NCI-H146 (cell line): ENCODE measurements at regions not wholly inside any gene's neighbourhood (a gene's known extent, or its start where the extent isn't known, plus 50 kb on each side); places are given as distances from the start of the nearest gene placed in this dataset.
"Not testable (repeated sequence)": the region's sequence is repeated elsewhere in the genome, so short reads cannot be mapped to it uniquely, and the experiment has no call there.

ENCODE experiments used
- DNase-seq: peaks from one replicate; lab custom pipeline; 2025; lab: John Stamatoyannopoulos, UW

DNA sequence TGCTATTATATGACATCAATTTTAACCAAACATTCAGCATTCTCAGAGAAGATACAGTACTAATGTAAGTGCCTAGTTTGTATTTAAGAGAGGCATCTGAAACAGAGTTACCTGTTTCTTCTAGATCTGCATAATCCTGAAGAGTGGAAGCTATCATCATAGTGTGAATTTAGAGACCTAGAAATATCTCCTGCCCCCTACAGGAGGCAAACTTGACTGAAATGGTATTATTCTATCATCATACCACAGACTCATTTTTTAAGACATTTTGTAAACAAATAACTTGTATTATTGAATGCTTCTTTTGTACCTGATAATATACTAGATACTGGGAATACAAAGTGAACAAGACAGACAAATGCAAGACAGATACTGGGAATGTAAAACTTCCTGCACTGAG, 216.8 kb upstream of the RPS23 start:
- no peak for DNase-seq

DNA sequence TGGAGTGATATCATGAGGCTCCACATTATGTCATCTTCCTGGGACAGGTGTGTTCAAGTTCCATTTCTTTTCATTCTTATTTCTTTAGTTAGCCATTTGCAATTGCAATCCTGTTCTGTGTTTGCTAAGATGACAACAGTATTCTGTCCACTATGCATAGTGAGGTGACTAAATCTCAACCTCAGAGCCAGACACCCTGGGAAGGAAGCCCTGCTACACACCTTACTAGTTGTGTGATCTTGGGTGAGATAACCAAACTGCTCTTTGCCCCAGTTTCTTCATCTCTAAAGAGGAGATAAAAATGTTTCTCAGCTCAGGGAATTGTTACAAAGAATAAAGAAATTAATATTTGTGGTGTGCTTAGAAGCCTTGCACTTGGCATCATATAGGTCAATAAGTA, 215.1 kb upstream of the RPS23 start:
- DNase-seq = no peak

DNA sequence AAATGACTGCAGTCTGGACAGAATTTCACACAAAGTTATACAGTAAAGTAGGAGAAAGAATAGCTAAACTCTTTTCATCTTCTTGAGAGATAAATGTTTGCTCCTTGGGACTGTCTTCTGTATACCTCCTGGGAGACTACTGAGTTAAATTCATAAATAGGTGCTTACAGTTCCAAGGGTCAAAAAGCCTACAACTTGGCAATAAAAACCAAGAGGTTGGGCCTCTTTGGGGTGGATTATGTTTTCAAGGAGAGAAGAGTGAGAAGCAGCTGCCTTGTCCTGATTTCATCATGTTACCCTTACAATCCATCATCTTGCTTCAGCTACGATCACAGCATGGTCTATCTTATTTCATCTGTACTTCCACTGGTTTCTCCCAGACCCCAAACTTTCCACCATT, 213.2 kb upstream of the RPS23 start:
- no peak for DNase-seq

- no peak for DNase-seq
Observed at GRCh38 chr5:82489683-82490082, 211.5 kb upstream of the RPS23 start.

DNA sequence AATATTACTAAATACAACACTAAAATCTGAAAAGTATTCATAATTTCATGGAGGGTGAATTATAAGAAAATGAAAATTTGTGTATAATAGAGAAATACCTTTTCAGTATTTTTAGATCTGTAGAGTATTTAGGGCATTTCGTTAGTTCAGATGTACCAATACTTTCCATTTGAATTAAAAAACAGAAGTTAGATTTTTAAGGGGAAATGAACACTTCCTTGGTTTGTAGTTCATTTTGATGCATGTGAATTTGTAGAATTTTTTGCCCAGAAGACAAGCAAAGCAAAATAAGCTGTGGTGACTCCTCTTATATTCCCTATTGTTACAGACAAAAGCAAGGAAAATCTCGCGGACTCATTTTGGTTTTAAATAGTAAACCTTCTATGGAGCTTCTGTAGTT, 209.0 kb upstream of the RPS23 start:
- DNase-seq = no peak

DNA sequence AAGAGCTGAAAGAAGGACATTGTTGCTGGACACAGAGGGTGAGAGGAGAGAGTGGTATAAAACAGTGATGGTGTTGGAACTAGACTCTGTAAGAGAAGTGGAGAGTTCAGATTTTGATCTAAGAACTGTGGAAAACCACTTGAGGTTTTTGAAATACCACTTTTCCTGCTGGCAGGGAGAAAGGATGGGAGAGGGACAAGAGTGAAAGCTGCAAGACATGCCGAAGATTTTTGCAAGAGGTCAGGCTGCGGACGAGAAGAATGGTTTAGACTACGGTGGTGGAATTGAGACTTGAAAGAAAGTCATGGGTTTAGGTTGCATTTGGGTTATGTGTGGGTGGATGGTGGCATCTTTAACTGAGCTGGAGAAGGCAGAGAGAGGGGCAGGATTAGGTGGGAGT, 202.2 kb upstream of the RPS23 start:
- no peak for DNase-seq

DNA sequence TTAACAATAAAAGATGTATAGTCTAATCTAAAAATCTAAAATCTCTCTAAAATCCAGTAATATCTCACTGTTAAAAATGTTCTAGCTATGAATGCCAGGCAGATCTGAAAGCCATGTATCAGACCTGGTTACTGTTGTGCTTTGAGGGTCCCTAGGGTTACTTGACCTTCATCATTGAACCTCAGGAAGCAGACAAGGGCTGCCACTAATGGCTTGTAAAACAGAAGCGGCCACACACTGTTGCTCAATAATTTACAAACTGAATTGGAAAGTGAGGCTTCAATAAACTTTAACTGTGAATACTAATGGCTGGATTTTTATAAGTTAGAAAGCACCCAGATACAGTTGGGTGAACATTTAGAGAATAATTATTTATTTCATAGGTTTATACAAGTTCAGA, 198.0 kb upstream of the RPS23 start:
- DNase-seq = no peak

GRCh38 chr5:82473262-82473661, 195.1 kb upstream of the RPS23 start:
- no peak for DNase-seq

- no peak for DNase-seq
Observed at GRCh38 chr5:82470185-82470994, 192.2 kb upstream of the RPS23 start.

DNA sequence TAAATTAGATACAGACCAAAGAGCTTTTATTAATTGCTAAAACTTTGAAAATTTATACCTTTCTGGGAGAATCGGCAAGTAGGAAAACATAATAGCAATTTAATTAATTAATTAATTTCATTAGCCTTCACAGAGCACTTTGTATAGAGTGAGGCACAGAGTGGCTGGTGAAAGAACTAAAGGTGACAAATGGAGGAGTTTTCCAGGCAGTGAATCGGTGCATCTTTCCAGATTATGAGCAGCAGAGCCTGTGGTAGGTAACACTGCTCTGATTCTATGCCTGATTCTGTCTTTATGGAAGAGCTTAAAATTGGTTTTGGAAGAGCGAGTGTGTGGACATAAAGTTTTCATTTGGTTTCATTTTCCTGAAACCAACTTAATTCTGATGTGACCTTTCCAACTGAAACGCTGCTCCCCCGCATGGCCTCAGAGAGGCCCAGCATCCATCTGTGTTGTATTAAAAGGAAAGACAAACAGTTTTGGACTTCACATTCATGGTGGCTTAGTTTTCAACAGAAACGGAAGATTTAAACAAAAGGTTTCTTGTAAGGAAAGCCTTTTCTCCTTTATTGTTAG, 188.9 kb upstream of the RPS23 start:
- DNase-seq = no peak

DNA sequence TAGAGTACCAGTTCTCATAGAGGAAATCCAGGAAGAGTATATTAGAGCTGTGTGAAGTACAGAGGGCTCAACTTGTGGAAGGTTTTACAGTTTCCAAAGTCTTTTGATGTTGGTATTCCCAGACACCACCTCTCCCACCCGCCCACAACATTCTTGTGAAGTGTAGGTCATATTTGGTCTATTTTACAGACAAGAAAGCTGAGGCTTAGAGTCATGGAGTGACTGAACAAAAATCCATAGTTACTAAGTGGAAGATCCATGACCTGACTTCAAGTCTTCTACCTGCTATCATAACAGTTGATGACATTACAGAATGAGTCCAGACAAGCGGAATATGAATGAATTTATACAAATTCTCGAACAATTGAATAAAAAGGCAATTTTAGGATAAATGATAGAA, 187.1 kb upstream of the RPS23 start:
- DNase-seq = no peak

GRCh38 chr5:82459626-82460025, 181.5 kb upstream of the RPS23 start:
- DNase-seq = no peak

GRCh38 chr5:82455317-82455716, 177.2 kb upstream of the RPS23 start:
- DNase-seq = not testable (repeated sequence)

DNA sequence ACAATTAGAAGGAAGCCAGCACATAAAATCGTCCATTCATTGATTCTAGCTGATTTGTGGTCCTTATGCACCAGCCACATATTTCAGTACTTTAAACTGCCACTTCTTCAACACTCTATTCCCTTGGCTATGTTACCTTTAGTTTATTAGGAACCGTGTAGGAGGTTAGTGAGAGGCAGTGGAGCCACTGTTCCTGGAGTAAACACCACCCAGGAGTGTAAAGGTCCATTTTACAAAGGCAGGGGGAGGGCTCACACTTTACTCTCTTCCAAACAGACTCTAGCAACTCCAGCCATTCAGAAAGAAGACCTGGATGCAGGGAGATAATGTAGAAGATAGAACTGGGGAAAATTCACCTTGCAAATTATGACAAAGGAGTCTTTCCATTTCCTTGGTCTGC, 170.2 kb upstream of the RPS23 start:
- DNase-seq = no peak

DNA sequence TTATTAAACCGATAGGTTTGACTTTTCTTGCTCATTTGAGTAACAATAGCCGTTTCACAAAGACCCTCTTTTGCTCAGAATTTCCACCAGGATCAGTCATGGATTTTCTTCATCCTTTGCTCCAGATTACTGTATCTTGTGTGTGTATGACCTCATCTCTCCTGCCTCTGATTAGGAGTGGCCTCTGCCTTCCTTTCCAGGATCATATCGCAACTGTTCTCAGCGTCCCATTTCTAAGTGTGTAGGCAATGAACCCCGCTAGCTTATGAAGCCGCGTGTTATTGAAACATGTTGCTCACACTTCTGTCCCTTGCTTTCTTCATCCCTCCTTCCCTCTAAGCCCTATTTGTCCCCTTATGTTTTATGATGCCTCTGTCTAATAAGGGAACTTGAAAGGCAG, 169.8 kb upstream of the RPS23 start:
- no peak for DNase-seq

DNA sequence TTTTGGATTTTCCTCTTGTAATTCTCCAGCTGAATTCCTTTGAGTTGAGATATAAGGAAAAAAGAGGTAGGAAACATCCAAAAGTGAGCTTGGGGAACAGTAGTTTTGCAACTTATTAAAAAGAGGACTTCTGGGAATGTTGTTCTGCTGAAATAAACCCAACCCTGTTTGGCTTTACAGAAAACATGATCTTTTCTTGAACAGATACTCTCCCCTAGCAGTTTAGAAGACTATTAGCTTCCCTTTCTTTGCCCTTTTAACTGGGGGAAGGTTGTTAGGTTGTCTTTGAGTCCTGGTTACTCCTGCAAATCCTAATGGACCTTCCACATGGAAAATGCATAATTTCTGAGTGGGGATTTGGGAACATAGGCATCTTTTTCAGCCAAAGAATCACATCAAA, 168.7 kb upstream of the RPS23 start:
- DNase-seq = no peak

DNA sequence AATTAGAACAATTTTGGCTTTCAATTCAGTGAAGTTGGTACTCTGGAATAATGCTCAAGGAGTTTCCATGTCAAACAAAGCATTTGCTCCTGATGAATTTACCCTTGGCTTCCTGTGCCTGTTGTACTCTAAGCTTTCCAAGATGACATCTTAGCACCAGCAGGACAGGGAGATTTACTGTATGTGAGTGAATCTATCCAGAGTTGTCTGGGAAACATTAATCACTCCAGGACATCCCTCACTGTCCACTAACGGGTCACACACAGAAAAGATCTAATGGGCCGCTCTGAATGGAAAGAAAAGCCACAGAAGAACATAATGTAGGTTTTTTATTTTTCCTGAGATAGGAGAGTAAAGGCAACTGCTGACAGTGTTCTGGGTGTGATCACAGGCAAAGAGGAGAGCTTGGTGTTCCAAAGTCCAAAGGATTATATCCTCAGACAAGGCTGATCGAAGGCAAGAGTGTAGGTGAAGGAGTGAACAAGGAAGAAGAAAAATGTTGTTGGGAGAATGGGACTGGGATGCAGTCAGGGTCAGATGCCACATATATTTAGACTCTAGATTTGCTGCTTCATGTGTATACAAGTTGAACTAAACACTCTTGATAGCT, 167.7 kb upstream of the RPS23 start:
- no peak for DNase-seq

DNA sequence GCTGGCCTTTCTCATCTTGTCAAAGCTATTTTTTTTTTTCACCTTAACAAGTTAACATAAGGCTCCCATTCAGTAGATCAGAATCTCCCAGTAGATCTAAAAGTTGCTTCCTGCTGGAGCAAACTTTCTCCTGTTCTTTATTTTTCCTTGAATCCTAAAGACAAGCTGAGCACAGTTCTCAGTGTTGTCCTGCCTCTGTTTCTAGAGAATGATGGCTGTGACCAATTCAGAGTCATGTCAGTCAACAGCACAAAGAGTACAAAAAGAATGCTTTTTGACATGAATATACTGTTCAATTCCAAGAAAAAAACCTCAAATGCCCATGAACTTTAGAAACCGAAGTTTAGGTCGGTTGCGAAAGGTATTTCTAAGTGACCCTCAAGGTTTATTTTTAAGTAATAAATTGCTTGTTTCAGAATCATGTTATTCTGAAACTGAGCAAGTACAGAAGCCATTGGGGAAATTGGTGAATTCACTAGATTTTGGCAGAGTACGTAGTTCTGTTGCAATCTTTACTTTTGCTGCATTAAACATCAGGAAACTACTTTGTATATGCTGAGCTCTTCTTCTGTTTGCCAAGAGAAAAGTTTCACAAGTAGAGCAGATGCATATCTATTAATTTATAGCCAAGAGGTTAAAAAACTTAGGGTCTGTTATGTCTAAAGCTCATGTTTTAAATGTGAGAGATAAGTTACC, 161.7 kb upstream of the RPS23 start:
- DNase-seq = no peak

- DNase-seq = not testable (repeated sequence)
Observed at GRCh38 chr5:82437565-82437964, 159.4 kb upstream of the RPS23 start.

DNA sequence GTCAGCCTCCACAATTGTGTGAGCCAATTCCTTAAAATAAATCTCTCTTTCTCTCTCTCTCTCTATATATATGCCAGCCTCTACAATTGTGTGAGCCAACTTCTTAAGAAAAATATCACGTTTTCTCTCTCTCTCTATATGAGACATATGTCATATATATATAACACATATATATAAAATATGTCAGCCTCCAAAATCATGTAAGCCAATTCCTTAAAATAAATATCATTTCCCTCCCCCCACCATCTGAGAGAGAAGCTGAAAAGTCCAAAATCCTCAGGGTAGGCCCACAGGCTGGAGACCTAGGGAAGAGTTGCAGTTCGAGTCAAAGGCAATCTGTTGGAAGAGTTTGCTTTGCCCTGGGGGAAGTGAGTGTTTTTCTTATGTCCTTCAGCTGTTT, 158.1 kb upstream of the RPS23 start:
- DNase-seq = no peak

DNA sequence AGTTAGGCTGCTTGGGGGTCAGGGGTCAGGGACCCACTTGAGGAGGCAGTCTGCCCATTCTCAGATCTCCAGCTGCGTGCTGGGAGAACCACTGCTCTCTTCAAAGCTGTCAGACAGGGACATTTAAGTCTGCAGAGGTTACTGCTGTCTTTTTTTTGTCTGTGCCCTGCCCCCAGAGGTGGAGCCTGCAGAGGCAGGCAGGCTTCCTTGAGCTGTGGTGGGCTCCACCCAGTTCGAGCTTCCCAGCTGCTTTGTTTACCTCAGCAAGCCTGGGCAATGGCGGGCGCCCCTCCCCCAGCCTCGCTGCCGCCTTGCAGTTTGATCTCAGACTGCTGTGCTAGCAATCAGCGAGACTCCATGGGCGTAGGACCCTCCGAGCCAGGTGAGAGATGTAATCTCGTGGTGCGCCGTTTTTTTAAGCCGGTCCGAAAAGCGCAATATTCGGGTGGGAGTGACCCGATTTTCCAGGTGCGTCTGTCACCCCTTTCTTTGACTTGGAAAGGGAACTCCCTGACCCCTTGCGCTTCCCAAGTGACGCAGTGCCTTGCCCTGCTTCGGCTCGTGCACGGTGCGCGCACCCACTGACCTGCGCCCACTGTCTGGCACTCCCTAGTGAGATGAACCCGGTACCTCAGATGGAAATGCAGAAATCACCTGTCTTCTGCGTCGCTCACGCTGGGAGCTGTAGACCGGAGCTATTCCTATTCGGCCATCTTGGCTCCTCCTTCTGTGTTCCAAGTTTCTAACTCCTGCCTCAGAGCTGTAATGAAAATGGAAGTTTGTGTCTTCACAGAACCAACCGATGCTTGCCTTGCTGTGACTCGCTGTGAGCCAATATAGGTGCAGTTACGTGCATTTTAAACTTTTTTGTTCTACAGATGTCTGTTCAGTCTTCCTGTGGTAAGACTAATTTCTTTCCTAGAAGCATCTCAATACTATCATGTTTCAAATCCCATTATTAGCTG, 156.8 kb upstream of the RPS23 start:
- not testable (repeated sequence) for DNase-seq
